GM12874 (cell line): ENCODE measurements at regions not wholly inside any gene's neighbourhood (a gene's known extent, or its start where the extent isn't known, plus 50 kb on each side); places are given as distances from the start of the nearest gene placed in this dataset.

ENCODE experiments used
- CTCF ChIP-seq: IDR thresholded peaks from 2 replicates; pipeline ENCODE4 v1.5.1; 2011; ENCODE audit warnings: low read depth, mild to moderate bottlenecking, control low read depth, low read length, moderate library complexity; ENCODE audit not compliant: insufficient read depth

DNA sequence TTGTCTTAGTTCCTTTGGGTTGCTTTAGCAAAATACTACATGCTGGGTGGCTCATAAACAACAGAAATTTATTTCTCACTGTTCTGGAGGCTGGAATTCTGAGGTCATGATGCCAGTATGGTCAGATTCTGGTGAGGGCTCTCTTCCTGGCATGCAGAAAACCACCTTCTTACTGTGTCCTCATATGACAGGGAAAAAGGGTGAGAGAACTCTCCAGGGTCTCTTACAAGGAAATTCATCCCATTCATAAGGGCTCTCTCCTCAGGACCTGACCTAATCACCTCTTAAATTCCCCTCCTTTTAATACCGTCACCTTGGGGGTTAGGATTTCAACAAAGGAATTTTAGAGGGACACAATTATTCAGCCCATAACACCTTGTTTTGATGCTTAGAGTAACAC, 243.1 kb upstream of the TNP1 start:
- TF ChIP-seq CTCF: no peak

- no peak for TF ChIP-seq CTCF
These were observed 242.1 kb upstream of the TNP1 start for GRCh38 chr2:217101972-217102371.

- TF ChIP-seq CTCF: no peak
These were observed 239.7 kb upstream of the TNP1 start for GRCh38 chr2:217099561-217099960.

- no peak for TF ChIP-seq CTCF
These were observed 238.6 kb upstream of the TNP1 start for GRCh38 chr2:217098435-217098834.

GRCh38 chr2:217097346-217097745, 237.5 kb upstream of the TNP1 start:
- no peak for TF ChIP-seq CTCF

DNA sequence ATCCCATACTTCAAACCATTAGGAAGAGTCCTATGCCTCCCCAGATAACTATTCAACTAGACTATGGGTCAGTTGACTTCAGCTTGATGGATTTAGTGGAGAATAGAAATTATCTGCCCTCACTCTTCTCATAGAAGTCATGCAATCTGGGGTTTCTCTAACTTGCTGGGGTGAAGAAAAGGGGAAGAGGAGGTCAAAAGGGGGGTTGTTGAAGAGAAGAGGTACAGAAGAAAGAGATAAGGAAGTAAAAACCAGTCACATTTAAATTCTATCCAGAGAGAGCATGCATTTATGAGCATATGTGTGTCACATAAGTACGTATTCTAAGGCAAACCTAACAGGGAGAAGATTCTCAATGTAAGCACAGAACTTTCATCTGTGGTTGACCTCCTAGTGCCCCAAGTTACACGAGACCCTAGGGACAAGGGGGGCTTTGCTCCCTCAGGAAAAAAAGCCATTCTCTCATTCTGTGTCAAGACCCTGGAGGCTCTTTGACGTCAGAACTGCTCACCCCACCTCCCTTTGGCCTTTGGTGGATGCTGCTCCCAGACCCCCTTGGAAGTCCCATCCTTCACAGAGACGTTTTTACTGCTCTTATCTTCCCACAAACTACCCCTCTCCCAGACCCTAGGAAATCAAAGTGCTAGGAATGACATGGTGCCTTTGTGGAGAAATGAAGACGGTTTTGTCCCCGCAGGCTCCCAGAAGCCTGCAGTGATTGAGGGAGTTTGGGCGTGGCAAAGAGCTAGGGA, 236.8 kb upstream of the TNP1 start:
- TF ChIP-seq CTCF: no peak

GRCh38 chr2:217095511-217096205, 235.8 kb upstream of the TNP1 start:
- TF ChIP-seq CTCF: no peak
